Lung (tissue), 11 donors: ENCODE measurements at regions not wholly inside any gene's neighbourhood (a gene's known extent, or its start where the extent isn't known, plus 50 kb on each side); places are given as distances from the start of the nearest gene placed in this dataset.
A peak's percentile ranks its signal among the peaks of the same experiment; 100 is the strongest.

ENCODE experiments used
- ATAC-seq: fragments of 200-7000 bp; cut with Tn5 transposase; one replicate; pipeline ENCODE4 v1.9.1; 2020; ENCODE audit warnings: moderate number of reproducible peaks; ENCODE audit not compliant: insufficient read depth, low FRiP score
- DNase-seq, 3 donors: peaks; one replicate each; pipeline ENCODE4 v3.0.0-alpha.2; 2013 to 2017
- H3K27ac ChIP-seq, 2 donors: one replicate each; pipeline ENCODE4 v1.5.1; 2013; ENCODE audit warnings: mild to moderate bottlenecking in 2 of 2, moderate library complexity in 2 of 2, control low read depth in 1 of 2, inconsistent platforms in 1 of 2, low read depth in 1 of 2, low read length in 1 of 2
- H3K27me3 ChIP-seq, 3 donors: one replicate each; pipeline ENCODE4 v1.5.1; 2013; ENCODE audit warnings: low read length in 2 of 3; ENCODE audit not compliant: control insufficient read depth in 3 of 3, insufficient read depth in 3 of 3
- H3K36me3 ChIP-seq, 4 donors: one replicate each; pipeline ENCODE4 v1.5.1; 2013; ENCODE audit warnings: low read length in 4 of 4, mild to moderate bottlenecking in 1 of 4, moderate library complexity in 1 of 4; ENCODE audit not compliant: control insufficient read depth in 4 of 4, insufficient read depth in 4 of 4
- H3K4me1 ChIP-seq, 5 donors: one replicate each; pipeline ENCODE4 v1.5.1; 2013; ENCODE audit warnings: low read length in 5 of 5, mild to moderate bottlenecking in 2 of 5, moderate library complexity in 1 of 5; ENCODE audit not compliant: control insufficient read depth in 5 of 5, insufficient read depth in 5 of 5
- H3K4me3 ChIP-seq: one replicate; pipeline ENCODE4 v1.5.1; 2013; ENCODE audit warnings: mild to moderate bottlenecking, control low read depth, moderate library complexity
- H3K9ac ChIP-seq, 2 donors: one replicate each; pipeline ENCODE4 v1.5.1; 2013; ENCODE audit warnings: low read length in 2 of 2, control low read depth in 1 of 2; ENCODE audit not compliant: insufficient read depth in 1 of 2
- H3K9me3 ChIP-seq, 4 donors: one replicate each; pipeline ENCODE4 v1.5.1; 2013; ENCODE audit warnings: low read length in 3 of 4, mild to moderate bottlenecking in 1 of 4, moderate library complexity in 1 of 4; ENCODE audit not compliant: control insufficient read depth in 4 of 4, insufficient read depth in 3 of 4
- WGBS, 2 donors: extraction: QIAGEN DNeasy Blood & Tissue Kit; methylation state at CpG; one replicate each; pipeline ENCODE4 v1.1.7; 2013; 5-methylcytosine and 5-hydroxymethylcytosine counted together
- TF ChIP-seq, protein P1 (sequence below): IDR thresholded peaks from 2 replicates; pipeline ENCODE4 v1.5.1; 2012; ENCODE audit warnings: mild to moderate bottlenecking; ENCODE audit errors: control extremely low read depth, extremely low read depth
- donor health status: control.
- donor health status: control.
- donor health status: Bipolar disorder and iron deficiency.
- donor health status: healthy.
- donor health status: DM: yes; HTN: yes; CAD: no.

DNA sequence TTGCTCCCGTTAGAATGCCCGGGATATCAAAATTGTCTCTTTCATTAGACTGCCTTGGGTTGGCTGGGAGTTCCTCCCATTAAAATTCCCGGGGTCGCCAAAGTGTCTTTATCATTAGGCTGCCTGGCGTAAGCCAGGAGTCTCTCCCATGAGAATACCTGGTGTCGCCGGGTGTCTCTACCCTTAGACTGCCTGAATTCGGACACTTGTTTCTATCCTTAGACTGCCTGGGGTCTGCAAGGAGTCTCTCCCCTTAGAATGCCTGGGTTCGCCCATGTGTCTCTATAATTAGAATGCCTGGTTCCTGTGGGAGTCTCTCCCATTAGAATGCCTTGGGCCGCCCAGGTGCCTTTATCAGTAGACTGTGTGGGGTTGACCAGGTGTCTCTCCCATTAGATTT is 1538.2 kb downstream of the UQCRFS1 start:
- Histone ChIP-seq H3K9me3 (peaks cover 0 to 34% (median 4%) of the 10 kb centered on the region in 4 donors), H3K27ac (no peak overlapping the region), H3K36me3 (no peaks in the 10 kb centered on the region), H3K4me3 (no peak overlapping the region), H3K9ac (no peak overlapping the region), H3K27me3 (no peaks in the 10 kb centered on the region), H3K4me1 (peaks cover 0 to 28% (median 0%) of the 10 kb centered on the region in 5 donors)
- DNase-seq (no peak), ATAC-seq (no peak)
- TF ChIP-seq, protein P1, sequence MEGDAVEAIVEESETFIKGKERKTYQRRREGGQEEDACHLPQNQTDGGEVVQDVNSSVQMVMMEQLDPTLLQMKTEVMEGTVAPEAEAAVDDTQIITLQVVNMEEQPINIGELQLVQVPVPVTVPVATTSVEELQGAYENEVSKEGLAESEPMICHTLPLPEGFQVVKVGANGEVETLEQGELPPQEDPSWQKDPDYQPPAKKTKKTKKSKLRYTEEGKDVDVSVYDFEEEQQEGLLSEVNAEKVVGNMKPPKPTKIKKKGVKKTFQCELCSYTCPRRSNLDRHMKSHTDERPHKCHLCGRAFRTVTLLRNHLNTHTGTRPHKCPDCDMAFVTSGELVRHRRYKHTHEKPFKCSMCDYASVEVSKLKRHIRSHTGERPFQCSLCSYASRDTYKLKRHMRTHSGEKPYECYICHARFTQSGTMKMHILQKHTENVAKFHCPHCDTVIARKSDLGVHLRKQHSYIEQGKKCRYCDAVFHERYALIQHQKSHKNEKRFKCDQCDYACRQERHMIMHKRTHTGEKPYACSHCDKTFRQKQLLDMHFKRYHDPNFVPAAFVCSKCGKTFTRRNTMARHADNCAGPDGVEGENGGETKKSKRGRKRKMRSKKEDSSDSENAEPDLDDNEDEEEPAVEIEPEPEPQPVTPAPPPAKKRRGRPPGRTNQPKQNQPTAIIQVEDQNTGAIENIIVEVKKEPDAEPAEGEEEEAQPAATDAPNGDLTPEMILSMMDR = no peak
- WGBS, 2 donors = 77 to 80% methylated on average over 10 of the region's 10 CpGs

- no peak for ATAC-seq
- H3K36me3 ChIP-seq = no peaks in the 10 kb centered on the region
- no peak overlapping the region for H3K4me3 ChIP-seq
- 58 to 59% methylated on average over 4 of the region's 4 CpGs for WGBS, 2 donors
- no peak for DNase-seq
- H3K27me3 ChIP-seq = no peaks in the 10 kb centered on the region
- H3K9ac ChIP-seq = no peak overlapping the region
- peaks cover 0 to 32% (median 2%) of the 10 kb centered on the region in 4 donors for H3K9me3 ChIP-seq
- H3K4me1 ChIP-seq = peaks cover 0 to 28% (median 0%) of the 10 kb centered on the region in 5 donors
- TF ChIP-seq, protein P1 = no peak
- H3K27ac ChIP-seq = no peak overlapping the region
These were observed 1539.0 kb downstream of the UQCRFS1 start for GRCh38 chr19:27673986-27674385.

DNA sequence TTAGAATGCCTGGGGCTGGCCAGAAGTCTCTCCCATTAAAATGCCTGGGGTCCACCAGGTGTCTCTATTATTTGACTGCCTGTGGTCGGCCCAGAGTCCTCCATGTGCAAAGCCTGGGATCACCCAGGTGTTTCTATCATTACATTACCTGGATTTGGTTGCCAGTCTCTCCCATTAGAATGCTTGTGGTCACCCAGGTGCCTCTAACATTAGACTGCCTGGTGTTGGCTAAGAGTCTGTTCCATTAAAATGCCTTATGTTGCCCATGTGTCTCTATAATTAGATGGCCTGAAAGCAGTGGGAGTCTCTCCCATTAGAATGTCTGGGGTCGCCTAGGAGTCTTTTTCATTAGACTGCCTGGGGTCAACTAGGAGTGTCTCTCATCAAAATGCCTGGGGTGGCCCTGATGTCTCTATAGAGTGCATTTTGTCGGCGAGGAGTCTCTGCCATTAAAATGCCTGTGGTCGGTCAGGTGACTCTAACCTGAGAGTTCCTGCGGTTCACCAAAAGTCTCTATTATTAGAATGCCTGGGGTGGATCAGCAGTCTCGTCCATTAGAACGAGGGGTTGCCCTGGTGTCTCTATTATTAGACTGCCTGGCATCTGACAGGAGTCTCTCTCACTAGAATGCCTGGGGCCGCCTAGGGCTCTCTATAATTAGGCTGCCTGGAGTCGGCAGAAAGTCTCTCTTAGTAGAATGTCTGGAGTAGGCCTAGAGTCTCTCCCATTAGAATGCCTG is 1540.5 kb downstream of the UQCRFS1 start:
- H3K36me3 ChIP-seq = no peaks in the 10 kb centered on the region
- peaks cover 0 to 30% (median 2%) of the 10 kb centered on the region in 4 donors for H3K9me3 ChIP-seq
- no peak overlapping the region for H3K9ac ChIP-seq
- H3K4me1 ChIP-seq = peaks cover 0 to 22% (median 0%) of the 10 kb centered on the region in 5 donors
- no peak overlapping the region for H3K27ac ChIP-seq
- no peak overlapping the region for H3K4me3 ChIP-seq
- DNase-seq (peak in 1 of 3 donors; percentile 7), ATAC-seq (no peak)
- H3K27me3 ChIP-seq = no peaks in the 10 kb centered on the region
- TF ChIP-seq, protein P1 = no peak
- WGBS, 2 donors = 71% methylated on average over 10 of the region's 10 CpGs

- peaks cover 0 to 29% (median under 1%) of the 10 kb centered on the region in 4 donors for H3K9me3 ChIP-seq
- ATAC-seq (no peak), DNase-seq (no peak)
- TF ChIP-seq, protein P1 = no peak
- H3K4me3 ChIP-seq = no peak overlapping the region
- no peaks in the 10 kb centered on the region for H3K27me3 ChIP-seq
- 54 to 58% methylated on average over 2 of the region's 2 CpGs for WGBS, 2 donors
- peaks cover 0 to 18% (median 0%) of the 10 kb centered on the region in 5 donors for H3K4me1 ChIP-seq
- H3K9ac ChIP-seq = no peak overlapping the region
- no peaks in the 10 kb centered on the region for H3K36me3 ChIP-seq
- no peak overlapping the region for H3K27ac ChIP-seq
These were observed 1541.1 kb downstream of the UQCRFS1 start for GRCh38 chr19:27671876-27672275.
